SHP77 (cell line): ENCODE measurements at regions not wholly inside any gene's neighbourhood (a gene's known extent, or its start where the extent isn't known, plus 50 kb on each side); places are given as distances from the start of the nearest gene placed in this dataset.
"Not testable (repeated sequence)": the region's sequence is repeated elsewhere in the genome, so short reads cannot be mapped to it uniquely, and the experiment has no call there.

Source experiments
- DNase-seq, 2 experiments: peaks; one replicate each; lab custom pipeline; 2025; lab: John Stamatoyannopoulos, UW

- DNase-seq, result not testable (repeated sequence)
These were observed 255.9 kb downstream of the TINAG start for GRCh38 chr6:54564188-54564587.

GRCh38 chr6:54574671-54575070 lies 266.4 kb downstream of the TINAG start:
- no peak for DNase-seq

- DNase-seq, result no peak
These were observed 268.3 kb upstream of the FAM83B start for GRCh38 chr6:54578261-54578660.

- DNase-seq, result no peak
These were observed 267.6 kb upstream of the FAM83B start for GRCh38 chr6:54579011-54579410.

GRCh38 chr6:54586251-54586650 lies 260.3 kb upstream of the FAM83B start:
- no peak for DNase-seq

GRCh38 chr6:54587277-54587676 lies 259.3 kb upstream of the FAM83B start:
- DNase-seq, result no peak

GRCh38 chr6:54588176-54588575 lies 258.4 kb upstream of the FAM83B start:
- no peak for DNase-seq

- DNase-seq, result no peak
These were observed 250.7 kb upstream of the FAM83B start for GRCh38 chr6:54595844-54596243.

GRCh38 chr6:54598787-54599313 lies 247.7 kb upstream of the FAM83B start:
- no peak for DNase-seq

GRCh38 chr6:54601600-54602300 lies 244.8 kb upstream of the FAM83B start:
- DNase-seq, result no peak

GRCh38 chr6:54602591-54602990 lies 244.0 kb upstream of the FAM83B start:
- DNase-seq, result no peak

GRCh38 chr6:54609981-54610380 lies 236.6 kb upstream of the FAM83B start:
- DNase-seq, result no peak

GRCh38 chr6:54613596-54613995 lies 233.0 kb upstream of the FAM83B start:
- DNase-seq, result no peak

GRCh38 chr6:54614499-54615195 lies 231.9 kb upstream of the FAM83B start:
- DNase-seq, result no peak

- no peak for DNase-seq
These were observed 228.8 kb upstream of the FAM83B start for GRCh38 chr6:54617730-54618129.

GRCh38 chr6:54618572-54618971 lies 228.0 kb upstream of the FAM83B start:
- DNase-seq, result no peak

- no peak for DNase-seq
These were observed 227.5 kb upstream of the FAM83B start for GRCh38 chr6:54619102-54619501.

- no peak for DNase-seq
These were observed 225.3 kb upstream of the FAM83B start for GRCh38 chr6:54621285-54621684.

- DNase-seq, result no peak
These were observed 222.4 kb upstream of the FAM83B start for GRCh38 chr6:54624216-54624615.

- DNase-seq, result no peak
These were observed 221.8 kb upstream of the FAM83B start for GRCh38 chr6:54624779-54625178.

GRCh38 chr6:54629131-54629530 lies 217.4 kb upstream of the FAM83B start:
- no peak for DNase-seq

- DNase-seq, result no peak
These were observed 213.5 kb upstream of the FAM83B start for GRCh38 chr6:54632984-54633565.

GRCh38 chr6:54633601-54634000 lies 213.0 kb upstream of the FAM83B start:
- no peak for DNase-seq
